ENCODE measurements at regions not wholly inside any gene's neighbourhood (a gene's known extent, or its start where the extent isn't known, plus 50 kb on each side); places are given as distances from the start of the nearest gene placed in this dataset.
"Not testable (repeated sequence)": the region's sequence is repeated elsewhere in the genome, so short reads cannot be mapped to it uniquely, and the experiment has no call there.

- ATAC-seq (no peak), DNase-seq (no peak)
- no peak overlapping the region for H3K4me3 Mint-ChIP-seq
- no peak overlapping the region for H3K27ac Mint-ChIP-seq
- H3K9me3 ChIP-seq (ENCODE audit: control insufficient read depth, low read length, poor library complexity, severe bottlenecking) = no peaks in the 10 kb centered on the region
- no peaks in the 10 kb centered on the region for H3K4me1 Mint-ChIP-seq
- H3K36me3 Mint-ChIP-seq (ENCODE audit: low read depth) = no peaks in the 10 kb centered on the region
- H3K27me3 Mint-ChIP-seq = no peaks in the 10 kb centered on the region
Measured at GRCh38 chrX:84737471-84737871, 235.2 kb upstream of the HDX start.

- no peak for ATAC-seq
- Mint-ChIP-seq H3K4me3 (no peak overlapping the region), H3K27me3 (no peaks in the 10 kb centered on the region), H3K36me3 (ENCODE audit: low read depth) (no peaks in the 10 kb centered on the region), H3K4me1 (no peaks in the 10 kb centered on the region), H3K27ac (no peak overlapping the region)
- DNase-seq = no peak
- no peaks in the 10 kb centered on the region for H3K9me3 ChIP-seq (ENCODE audit: control insufficient read depth, low read length, poor library complexity, severe bottlenecking)
Measured at GRCh38 chrX:84747516-84747915, 245.3 kb upstream of the HDX start.

GRCh38 chrX:84748965-84749656 lies 246.9 kb upstream of the HDX start:
- no peak overlapping the region for H3K27ac Mint-ChIP-seq
- H3K36me3 Mint-ChIP-seq (ENCODE audit: low read depth) = no peaks in the 10 kb centered on the region
- DNase-seq (no peak), ATAC-seq (no peak)
- no peaks in the 10 kb centered on the region for H3K4me1 Mint-ChIP-seq
- no peaks in the 10 kb centered on the region for H3K27me3 Mint-ChIP-seq
- H3K9me3 ChIP-seq (ENCODE audit: control insufficient read depth, low read length, poor library complexity, severe bottlenecking) = no peaks in the 10 kb centered on the region
- H3K4me3 Mint-ChIP-seq = no peak overlapping the region

- Mint-ChIP-seq H3K4me3 (no peak overlapping the region), H3K27ac (no peak overlapping the region), H3K27me3 (no peaks in the 10 kb centered on the region), H3K36me3 (ENCODE audit: low read depth) (peaks cover 2% of the 10 kb centered on the region), H3K4me1 (no peaks in the 10 kb centered on the region)
- no peak for DNase-seq
- ATAC-seq = no peak
- no peaks in the 10 kb centered on the region for H3K9me3 ChIP-seq (ENCODE audit: control insufficient read depth, low read length, poor library complexity, severe bottlenecking)
Measured at GRCh38 chrX:84760560-84760959, 243.1 kb upstream of the APOOL start.

- H3K27ac Mint-ChIP-seq = no peak overlapping the region
- ATAC-seq (no peak), DNase-seq (no peak)
- no peaks in the 10 kb centered on the region for H3K36me3 Mint-ChIP-seq (ENCODE audit: low read depth)
- H3K9me3 ChIP-seq (ENCODE audit: control insufficient read depth, low read length, poor library complexity, severe bottlenecking) = no peaks in the 10 kb centered on the region
- no peaks in the 10 kb centered on the region for H3K27me3 Mint-ChIP-seq
- no peak overlapping the region for H3K4me3 Mint-ChIP-seq
- H3K4me1 Mint-ChIP-seq = no peaks in the 10 kb centered on the region
Measured at GRCh38 chrX:84796321-84796720, 207.4 kb upstream of the APOOL start.

GRCh38 chrX:84830836-84831235 lies 172.8 kb upstream of the APOOL start:
- no peak for DNase-seq
- ATAC-seq = no peak
- Mint-ChIP-seq H3K4me3 (no peak overlapping the region), H3K36me3 (ENCODE audit: low read depth) (no peaks in the 10 kb centered on the region), H3K27me3 (no peaks in the 10 kb centered on the region), H3K27ac (no peak overlapping the region), H3K4me1 (no peaks in the 10 kb centered on the region)
- no peaks in the 10 kb centered on the region for H3K9me3 ChIP-seq (ENCODE audit: control insufficient read depth, low read length, poor library complexity, severe bottlenecking)

GRCh38 chrX:84846541-84846940 lies 157.1 kb upstream of the APOOL start:
- not testable (repeated sequence) for H3K36me3 Mint-ChIP-seq (ENCODE audit: low read depth); ATAC-seq; H3K4me3 Mint-ChIP-seq

GRCh38 chrX:84851183-84851582 lies 152.5 kb upstream of the APOOL start:
- H3K4me1 Mint-ChIP-seq; DNase-seq; ATAC-seq; H3K36me3 Mint-ChIP-seq (ENCODE audit: low read depth); H3K4me3 Mint-ChIP-seq; H3K27ac Mint-ChIP-seq; H3K9me3 ChIP-seq (ENCODE audit: control insufficient read depth, low read length, poor library complexity, severe bottlenecking); H3K27me3 Mint-ChIP-seq: not testable (repeated sequence)

More at GRCh38 chrX:84846541-84846940, 157.1 kb upstream of the APOOL start:
- DNase-seq; H3K27ac Mint-ChIP-seq; H3K4me1 Mint-ChIP-seq; H3K27me3 Mint-ChIP-seq; H3K9me3 ChIP-seq (ENCODE audit: control insufficient read depth, low read length, poor library complexity, severe bottlenecking): not testable (repeated sequence)

- not testable (repeated sequence) for H3K27ac Mint-ChIP-seq, H3K4me3 Mint-ChIP-seq, H3K27me3 Mint-ChIP-seq
Measured at GRCh38 chrX:84856791-84857190, 146.9 kb upstream of the APOOL start.

GRCh38 chrX:84858771-84859170 lies 144.9 kb upstream of the APOOL start:
- not testable (repeated sequence) for H3K4me1 Mint-ChIP-seq; H3K4me3 Mint-ChIP-seq; DNase-seq; H3K27ac Mint-ChIP-seq; H3K36me3 Mint-ChIP-seq (ENCODE audit: low read depth); ATAC-seq; H3K27me3 Mint-ChIP-seq; H3K9me3 ChIP-seq (ENCODE audit: control insufficient read depth, low read length, poor library complexity, severe bottlenecking)

More at GRCh38 chrX:84856791-84857190, 146.9 kb upstream of the APOOL start:
- ATAC-seq; H3K36me3 Mint-ChIP-seq (ENCODE audit: low read depth); DNase-seq; H3K9me3 ChIP-seq (ENCODE audit: control insufficient read depth, low read length, poor library complexity, severe bottlenecking); H3K4me1 Mint-ChIP-seq: not testable (repeated sequence)

- Mint-ChIP-seq H3K36me3 (ENCODE audit: low read depth) (no peaks in the 10 kb centered on the region), H3K27ac (no peak overlapping the region), H3K4me1 (no peaks in the 10 kb centered on the region), H3K27me3 (no peaks in the 10 kb centered on the region), H3K4me3 (no peak overlapping the region)
- no peaks in the 10 kb centered on the region for H3K9me3 ChIP-seq (ENCODE audit: control insufficient read depth, low read length, poor library complexity, severe bottlenecking)
- DNase-seq (no peak), ATAC-seq (no peak)
Measured at GRCh38 chrX:84865113-84865512, 138.6 kb upstream of the APOOL start.

- H3K27ac Mint-ChIP-seq; DNase-seq; ATAC-seq; H3K4me3 Mint-ChIP-seq; H3K9me3 ChIP-seq (ENCODE audit: control insufficient read depth, low read length, poor library complexity, severe bottlenecking); H3K36me3 Mint-ChIP-seq (ENCODE audit: low read depth); H3K27me3 Mint-ChIP-seq; H3K4me1 Mint-ChIP-seq: not testable (repeated sequence)
Measured at GRCh38 chrX:84870281-84870680, 133.4 kb upstream of the APOOL start.

- H3K4me3 Mint-ChIP-seq; ATAC-seq; H3K27me3 Mint-ChIP-seq; H3K9me3 ChIP-seq (ENCODE audit: control insufficient read depth, low read length, poor library complexity, severe bottlenecking); H3K36me3 Mint-ChIP-seq (ENCODE audit: low read depth); DNase-seq; H3K4me1 Mint-ChIP-seq; H3K27ac Mint-ChIP-seq: not testable (repeated sequence)
Measured at GRCh38 chrX:84872160-84872771, 131.4 kb upstream of the APOOL start.

GRCh38 chrX:84873176-84873575 lies 130.5 kb upstream of the APOOL start:
- no peak overlapping the region for H3K4me3 Mint-ChIP-seq

More at GRCh38 chrX:84873176-84873575, 130.5 kb upstream of the APOOL start:
- DNase-seq (no peak), ATAC-seq (no peak)
- Mint-ChIP-seq H3K27ac (no peak overlapping the region), H3K27me3 (no peaks in the 10 kb centered on the region), H3K36me3 (ENCODE audit: low read depth) (no peaks in the 10 kb centered on the region), H3K4me1 (no peaks in the 10 kb centered on the region)
- no peaks in the 10 kb centered on the region for H3K9me3 ChIP-seq (ENCODE audit: control insufficient read depth, low read length, poor library complexity, severe bottlenecking)

All from T-helper 17 cell (primary cell).